ENCODE measurements at regions not wholly inside any gene's neighbourhood (a gene's known extent, or its start where the extent isn't known, plus 50 kb on each side); places are given as distances from the start of the nearest gene placed in this dataset.
"Not testable (repeated sequence)": the region's sequence is repeated elsewhere in the genome, so short reads cannot be mapped to it uniquely, and the experiment has no call there.

DNA sequence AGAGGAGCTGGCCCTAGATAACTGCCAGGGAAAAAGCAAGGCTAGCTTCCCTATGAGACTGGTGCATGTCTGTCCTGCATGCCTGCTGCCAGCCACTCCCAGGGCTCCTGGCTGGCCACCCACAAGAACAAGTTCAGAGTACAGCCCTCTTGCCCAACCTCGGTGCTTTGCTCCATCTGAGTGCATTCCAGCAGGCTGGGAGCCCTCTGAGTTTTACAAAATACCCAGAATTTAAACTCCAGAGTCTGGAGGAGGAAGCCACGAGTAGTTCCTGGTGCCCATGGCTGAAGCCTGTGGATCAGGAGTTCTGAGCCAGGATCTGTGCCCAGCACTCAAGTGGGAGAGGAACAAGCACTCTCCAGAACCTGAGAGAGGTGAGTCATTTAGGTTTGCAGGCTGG is 111.6 kb downstream of the MAGEE2 start:
- no peak for DNase-seq (ENCODE audit: low spot score)

DNA sequence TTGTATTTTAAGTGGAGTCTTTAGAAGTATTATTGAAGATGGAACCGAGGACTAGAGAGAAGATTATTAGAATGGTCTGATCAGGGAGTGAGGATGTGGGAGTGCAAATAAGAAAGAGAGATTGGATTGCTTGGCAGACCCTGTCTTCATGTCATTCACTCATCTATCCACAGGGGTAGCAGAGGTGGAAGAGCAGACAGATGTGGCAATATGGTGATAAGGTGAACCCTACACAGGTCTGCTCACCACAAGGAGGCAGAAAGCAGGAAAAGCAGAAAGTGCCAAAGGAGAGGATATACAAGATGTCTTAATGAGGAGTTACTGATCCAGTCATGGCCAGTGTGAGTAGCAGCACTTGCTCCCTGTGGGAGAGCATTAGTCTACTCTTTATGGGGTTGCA is 129.4 kb downstream of the MAGEE2 start:
- no peak for DNase-seq (ENCODE audit: low spot score)

DNA sequence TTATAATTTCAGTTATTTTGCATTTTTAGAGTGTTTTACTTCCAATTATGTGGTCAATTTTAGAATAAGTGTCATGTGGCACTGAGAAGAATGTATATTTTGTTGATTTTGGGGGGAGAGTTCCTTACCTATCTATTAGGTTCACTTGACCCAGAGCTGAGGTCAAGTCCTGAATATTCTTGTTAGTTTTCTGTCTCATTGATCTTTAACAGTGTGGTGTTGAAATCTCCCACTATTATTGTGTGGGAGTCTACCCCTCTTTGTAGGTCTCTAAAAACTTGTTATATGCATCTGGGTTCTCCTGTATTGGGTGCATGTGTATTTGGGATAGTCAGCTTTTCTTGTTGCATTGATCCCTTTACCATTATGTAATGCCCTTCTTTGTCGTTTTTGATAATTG is 127.0 kb upstream of the ZDHHC15 start:
- no peak for DNase-seq (ENCODE audit: low spot score)

DNA sequence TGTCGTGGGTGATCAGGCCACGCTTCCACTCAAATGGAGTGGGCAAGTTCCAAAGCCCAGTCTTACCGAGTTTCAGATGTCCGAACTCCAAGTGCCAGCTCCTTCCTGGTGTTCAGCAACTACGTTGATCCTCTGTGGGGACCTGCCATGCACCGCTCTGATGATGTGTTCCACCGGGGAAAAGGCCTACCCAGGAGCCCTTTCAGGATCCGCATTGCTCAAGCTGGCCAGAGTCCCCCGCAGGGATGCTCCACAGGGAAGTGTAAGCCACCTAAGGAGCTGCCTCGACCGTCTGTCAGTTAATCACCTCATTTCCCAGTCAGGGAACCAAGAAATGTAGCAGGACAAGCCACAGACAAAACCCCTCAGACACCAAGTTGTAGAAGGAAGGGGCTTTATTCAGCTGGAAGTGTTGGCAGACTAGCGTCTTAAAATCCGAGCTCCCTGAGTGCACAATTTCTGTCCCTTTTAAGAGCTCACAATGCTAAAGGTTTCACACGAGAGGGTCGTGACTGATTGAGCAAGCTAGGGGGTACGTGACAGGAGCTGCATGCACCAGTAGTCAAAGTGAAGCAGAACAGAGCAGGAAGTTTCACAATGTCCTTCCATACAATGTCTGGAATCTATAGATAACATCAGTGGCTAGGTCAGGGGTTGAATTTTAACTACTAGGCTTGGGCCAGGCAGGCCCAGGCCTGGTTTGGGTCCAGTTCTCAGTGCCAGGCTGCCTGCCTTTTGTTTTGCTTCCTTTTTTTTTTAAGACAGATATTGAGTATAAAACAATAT is 126.2 kb upstream of the ZDHHC15 start:
- no peak for DNase-seq (ENCODE audit: low spot score)

DNA sequence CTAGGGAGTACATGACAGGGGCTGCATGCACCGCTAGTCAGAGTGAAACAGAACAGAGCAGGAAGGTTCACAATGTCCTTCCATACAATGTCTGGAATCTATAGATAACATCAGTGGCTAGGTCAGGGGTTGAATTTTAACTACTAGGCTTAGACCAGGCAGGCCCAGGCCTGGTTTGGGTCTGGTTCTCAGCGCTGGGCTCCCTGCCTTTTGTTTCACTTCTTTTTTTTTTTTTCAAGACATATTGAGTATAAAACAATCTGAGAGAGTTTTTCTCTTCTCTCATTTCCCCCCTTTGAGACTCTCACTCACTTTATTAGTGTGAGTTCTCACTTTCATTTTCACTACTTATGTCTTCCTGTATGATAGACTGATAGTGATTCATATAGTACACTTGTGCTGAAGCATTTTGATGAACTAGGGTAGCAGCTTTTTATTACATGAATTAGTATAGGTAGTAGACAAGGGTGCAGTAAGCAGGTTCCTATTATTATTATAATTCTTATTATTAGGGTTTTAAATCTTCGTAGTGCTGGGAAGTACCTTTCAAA is 120.0 kb upstream of the ZDHHC15 start:
- DNase-seq (ENCODE audit: low spot score) = no peak

DNA sequence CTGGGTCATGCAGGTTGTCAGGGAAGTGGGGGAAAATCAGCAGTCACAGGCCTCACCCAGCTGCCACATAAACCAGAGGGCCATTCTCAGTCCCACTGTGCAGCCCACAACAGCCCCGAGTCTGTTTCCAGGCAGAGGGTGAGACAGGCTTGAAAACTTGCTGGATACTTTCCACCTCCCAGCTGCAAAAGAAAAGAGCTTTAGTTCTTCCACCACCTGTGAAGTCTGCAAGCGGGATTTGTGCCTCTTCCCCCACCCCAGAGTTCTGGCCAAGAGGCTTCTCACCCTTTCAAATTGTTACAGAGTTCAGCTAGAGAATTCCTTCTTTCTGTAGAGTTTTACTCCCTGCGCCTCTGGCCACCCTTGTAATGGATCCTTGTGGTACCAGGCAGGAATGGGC is 115.5 kb upstream of the ZDHHC15 start:
- DNase-seq (ENCODE audit: low spot score) = peak; percentile 57

DNA sequence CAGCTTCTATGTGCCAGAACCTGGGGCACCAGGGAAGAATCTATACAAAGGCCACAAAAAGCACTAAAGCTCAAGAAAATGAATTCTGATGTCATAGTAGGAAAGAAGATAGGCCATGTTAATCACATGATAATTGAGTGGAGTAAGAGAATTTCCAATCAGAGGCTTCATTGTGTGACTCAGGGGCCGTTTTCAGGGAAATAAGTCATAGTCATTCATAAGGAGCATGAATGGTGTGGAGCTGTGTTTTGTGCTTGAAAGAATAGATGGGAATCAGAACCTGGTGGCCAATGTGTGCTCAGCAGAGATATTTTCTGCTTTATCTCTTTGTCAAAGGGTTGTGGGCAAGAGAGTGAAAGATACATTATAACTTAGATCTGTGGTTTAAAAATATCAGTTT is 102.4 kb upstream of the ZDHHC15 start:
- DNase-seq (ENCODE audit: low spot score) = no peak

DNA sequence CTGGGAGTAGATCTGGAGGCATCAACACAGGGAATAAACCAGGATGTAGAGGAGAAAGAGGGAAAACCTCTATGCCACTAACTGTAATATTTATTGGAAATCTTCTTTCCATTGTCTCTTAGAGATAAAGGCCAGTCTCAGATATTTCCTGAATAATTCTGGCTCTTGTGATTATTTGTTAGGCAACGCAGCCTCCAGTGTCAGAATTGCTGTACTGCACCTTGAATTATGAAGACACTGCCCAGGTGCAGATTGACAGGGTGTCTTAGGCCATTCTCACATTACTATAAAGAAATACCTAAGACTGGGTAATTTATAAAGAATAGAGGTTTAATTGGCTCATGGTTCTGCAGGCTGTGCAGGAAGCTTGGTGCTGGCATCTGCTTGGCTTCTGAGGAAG is 100.7 kb upstream of the ZDHHC15 start:
- DNase-seq (ENCODE audit: low spot score) = no peak

DNA sequence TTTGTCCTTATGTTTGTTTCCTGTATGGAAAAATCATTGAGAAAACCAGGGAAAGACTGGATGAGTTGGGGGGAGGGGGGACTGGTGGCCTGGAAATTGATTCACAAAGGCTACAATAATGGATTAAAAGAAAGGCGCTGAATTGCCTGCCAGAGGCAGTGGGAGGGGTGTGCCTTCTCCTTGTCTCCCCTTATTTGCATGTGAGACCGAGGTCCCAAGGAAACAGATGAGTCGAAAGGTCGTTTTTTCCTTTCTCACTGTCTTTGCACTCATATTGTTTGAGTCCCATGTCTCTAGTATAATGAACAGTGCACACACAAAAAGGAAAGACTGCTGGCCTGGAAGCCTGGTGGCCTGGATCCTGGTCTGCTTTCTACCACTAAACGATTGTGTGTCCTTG is 86.6 kb upstream of the ZDHHC15 start:
- no peak for DNase-seq (ENCODE audit: low spot score)

DNA sequence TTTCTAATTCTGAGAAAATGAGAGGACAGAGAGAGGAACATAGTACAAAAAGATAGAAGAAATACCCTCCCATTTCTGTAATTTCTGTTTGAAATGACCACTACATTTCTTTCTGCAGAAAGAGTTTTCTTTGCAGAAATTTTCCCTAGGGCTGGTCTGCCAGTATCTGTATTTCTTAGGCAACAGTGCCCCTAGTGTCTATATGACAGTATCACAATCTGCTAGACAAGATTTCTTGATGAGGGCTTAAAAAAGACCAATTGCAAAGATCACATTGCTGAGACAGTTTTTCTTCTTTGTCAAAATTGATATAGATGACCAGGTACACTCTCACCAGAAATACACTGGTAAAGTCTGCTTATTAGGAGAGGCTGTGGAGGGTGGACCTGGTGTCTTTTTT is 81.0 kb upstream of the ZDHHC15 start:
- DNase-seq (ENCODE audit: low spot score) = no peak

DNA sequence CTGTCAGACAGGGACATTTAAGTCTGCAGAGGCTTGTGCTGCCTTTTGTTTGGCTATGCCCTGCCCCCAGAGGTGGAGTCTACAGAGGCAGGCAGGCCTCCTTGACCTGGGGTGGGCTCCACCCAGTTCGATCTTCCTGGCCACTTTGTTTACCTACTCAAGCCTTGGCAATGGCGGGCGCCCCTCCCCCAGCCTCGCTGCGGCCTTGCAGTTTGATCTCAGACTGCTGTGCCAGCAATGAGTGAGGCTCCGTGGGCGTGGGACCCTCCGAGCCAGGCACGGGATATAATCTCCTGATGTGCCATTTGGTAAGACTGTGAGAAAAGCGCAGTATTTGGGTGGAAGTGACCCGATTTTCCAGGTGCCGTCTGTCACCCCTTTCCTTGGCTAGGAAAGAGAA is 79.2 kb upstream of the ZDHHC15 start:
- DNase-seq (ENCODE audit: low spot score) = not testable (repeated sequence)

DNA sequence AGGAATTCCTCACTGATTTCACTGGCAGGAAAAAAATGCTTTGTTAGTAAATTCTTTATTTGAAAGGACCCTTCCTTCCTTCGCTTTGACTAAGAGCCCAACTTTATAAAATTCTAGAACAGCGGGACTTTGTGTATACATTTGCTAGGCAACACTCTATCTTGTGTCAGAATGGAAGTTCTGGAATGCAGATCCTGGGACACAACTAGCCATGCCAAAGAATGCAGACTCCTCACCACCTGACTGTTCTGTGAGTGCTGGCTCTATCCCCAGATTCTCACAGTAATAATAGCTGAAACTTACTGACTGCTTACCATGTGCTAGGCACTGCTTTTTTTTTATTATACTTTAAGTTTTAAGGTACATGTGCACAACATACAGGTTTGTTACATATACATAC is 73.3 kb upstream of the ZDHHC15 start:
- no peak for DNase-seq (ENCODE audit: low spot score)

DNA sequence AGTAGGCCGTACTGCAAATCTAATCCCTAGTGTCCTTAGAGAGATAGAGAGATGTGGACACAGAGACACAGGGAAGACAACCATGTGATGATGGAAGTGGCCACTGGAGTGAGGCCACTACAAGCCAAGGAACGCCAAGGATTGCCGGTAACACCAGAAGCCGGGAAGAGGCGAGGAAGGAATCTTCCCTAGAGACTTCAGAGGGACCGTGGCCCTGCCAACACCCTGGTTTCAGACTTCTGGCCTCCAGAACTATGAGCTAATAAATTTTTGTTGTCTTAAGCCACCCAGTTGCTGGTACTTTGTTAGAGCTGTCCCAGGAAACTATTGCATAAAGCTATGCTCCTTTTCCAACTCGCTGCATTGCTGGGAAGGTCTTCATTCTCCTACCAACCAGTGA is 70.3 kb upstream of the ZDHHC15 start:
- not testable (repeated sequence) for DNase-seq (ENCODE audit: low spot score)

DNA sequence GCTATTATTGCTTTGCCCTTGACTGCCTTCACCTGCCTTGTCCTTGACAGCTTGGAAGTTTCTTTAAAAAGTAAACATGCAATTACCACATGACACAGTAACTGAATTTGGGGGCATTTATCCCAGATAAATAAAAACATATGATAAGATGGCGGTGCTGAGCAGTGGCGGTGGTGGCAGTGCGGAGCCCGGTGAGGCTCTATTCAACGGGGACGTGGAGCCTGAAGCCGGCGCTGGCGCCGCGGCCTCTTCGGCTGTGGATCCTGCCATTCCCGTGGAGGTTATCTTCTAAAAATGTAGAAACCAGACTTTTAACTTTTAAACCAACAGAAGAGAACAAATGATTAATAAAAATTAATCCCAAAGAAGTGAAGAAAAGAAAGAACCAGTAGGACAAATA is 59.7 kb upstream of the ZDHHC15 start:
- DNase-seq (ENCODE audit: low spot score) = no peak
